ENCODE measurements at regions not wholly inside any gene's neighbourhood (a gene's known extent, or its start where the extent isn't known, plus 50 kb on each side); places are given as distances from the start of the nearest gene placed in this dataset.

DNA sequence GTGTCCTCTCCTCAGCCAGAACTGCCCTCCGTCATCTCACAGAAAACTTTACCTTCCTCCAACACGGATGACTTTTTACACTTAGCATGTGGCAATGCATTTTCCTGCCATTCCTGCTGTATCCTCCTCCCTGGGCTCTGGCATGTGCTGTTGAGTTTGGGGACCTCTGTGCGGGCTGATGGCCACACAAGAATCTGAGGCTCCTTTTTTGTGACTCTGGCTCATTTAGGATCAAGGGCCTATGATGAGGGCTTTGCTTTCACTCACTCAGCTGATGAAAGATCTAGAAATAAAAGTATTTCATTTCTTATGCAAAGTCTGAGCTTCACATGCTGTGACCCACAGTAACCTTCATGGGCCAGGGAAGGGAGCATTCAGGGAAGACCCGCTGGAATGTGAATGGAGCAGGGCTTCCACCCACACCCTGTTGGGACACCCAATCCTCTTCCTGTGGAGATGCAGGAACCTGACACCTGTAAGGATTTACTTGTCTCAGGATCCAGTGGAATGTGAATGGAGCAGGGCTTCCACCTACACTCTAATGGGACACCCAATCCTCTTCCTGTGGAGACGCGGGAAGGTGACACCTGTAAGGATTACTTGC is 500.3 kb upstream of the MKI67 start:
- FAIRE-seq (peak; percentile 83), DNase-seq (ENCODE audit: low read depth) (no peak)
- Histone ChIP-seq H3K36me3 (ENCODE audit: control insufficient read depth, insufficient read depth, low read length) (no peaks in the 10 kb centered on the region), H3K4me3 (ENCODE audit: low read depth, low read length) (no peak overlapping the region), H3K27me3 (ENCODE audit: control insufficient read depth, insufficient read depth, low read length) (no peaks in the 10 kb centered on the region)
- TF ChIP-seq, protein P1, sequence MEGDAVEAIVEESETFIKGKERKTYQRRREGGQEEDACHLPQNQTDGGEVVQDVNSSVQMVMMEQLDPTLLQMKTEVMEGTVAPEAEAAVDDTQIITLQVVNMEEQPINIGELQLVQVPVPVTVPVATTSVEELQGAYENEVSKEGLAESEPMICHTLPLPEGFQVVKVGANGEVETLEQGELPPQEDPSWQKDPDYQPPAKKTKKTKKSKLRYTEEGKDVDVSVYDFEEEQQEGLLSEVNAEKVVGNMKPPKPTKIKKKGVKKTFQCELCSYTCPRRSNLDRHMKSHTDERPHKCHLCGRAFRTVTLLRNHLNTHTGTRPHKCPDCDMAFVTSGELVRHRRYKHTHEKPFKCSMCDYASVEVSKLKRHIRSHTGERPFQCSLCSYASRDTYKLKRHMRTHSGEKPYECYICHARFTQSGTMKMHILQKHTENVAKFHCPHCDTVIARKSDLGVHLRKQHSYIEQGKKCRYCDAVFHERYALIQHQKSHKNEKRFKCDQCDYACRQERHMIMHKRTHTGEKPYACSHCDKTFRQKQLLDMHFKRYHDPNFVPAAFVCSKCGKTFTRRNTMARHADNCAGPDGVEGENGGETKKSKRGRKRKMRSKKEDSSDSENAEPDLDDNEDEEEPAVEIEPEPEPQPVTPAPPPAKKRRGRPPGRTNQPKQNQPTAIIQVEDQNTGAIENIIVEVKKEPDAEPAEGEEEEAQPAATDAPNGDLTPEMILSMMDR (IDR thresholded peaks at IDR 0.05; ENCODE audit: insufficient read depth, low read length, severe bottlenecking) = no peak

DNA sequence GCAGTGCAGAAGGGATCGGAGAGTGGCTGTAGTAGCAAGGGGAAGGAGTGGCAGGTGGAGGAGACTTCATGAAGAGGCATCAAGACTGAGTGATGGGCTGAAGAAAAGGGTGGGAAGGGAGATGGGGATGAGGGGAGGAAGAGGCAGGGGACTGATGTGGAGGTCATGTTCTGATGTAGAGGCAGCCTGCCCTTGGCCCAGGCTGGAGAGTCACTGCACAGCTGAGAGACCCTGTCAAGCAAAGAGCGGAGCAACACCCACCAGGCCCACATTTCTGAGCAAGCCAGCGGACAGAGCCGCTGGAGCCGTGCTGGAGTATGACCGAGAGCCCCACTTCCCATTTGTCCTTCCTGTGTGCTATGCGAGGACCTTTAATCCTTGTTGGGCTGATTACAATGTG is 501.6 kb upstream of the MKI67 start:
- Histone ChIP-seq H3K4me3 (ENCODE audit: low read depth, low read length) (no peak overlapping the region), H3K36me3 (ENCODE audit: control insufficient read depth, insufficient read depth, low read length) (no peaks in the 10 kb centered on the region), H3K27me3 (ENCODE audit: control insufficient read depth, insufficient read depth, low read length) (no peaks in the 10 kb centered on the region)
- FAIRE-seq = no peak
- DNase-seq (ENCODE audit: low read depth) = no peak
- TF ChIP-seq, protein P1 (IDR thresholded peaks at IDR 0.05; ENCODE audit: insufficient read depth, low read length, severe bottlenecking) = no peak

- TF ChIP-seq, protein P1 (IDR thresholded peaks at IDR 0.05; ENCODE audit: insufficient read depth, low read length, severe bottlenecking) = no peak
These were observed 502.0 kb upstream of the MKI67 start for GRCh38 chr10:128628252-128628651.

DNA sequence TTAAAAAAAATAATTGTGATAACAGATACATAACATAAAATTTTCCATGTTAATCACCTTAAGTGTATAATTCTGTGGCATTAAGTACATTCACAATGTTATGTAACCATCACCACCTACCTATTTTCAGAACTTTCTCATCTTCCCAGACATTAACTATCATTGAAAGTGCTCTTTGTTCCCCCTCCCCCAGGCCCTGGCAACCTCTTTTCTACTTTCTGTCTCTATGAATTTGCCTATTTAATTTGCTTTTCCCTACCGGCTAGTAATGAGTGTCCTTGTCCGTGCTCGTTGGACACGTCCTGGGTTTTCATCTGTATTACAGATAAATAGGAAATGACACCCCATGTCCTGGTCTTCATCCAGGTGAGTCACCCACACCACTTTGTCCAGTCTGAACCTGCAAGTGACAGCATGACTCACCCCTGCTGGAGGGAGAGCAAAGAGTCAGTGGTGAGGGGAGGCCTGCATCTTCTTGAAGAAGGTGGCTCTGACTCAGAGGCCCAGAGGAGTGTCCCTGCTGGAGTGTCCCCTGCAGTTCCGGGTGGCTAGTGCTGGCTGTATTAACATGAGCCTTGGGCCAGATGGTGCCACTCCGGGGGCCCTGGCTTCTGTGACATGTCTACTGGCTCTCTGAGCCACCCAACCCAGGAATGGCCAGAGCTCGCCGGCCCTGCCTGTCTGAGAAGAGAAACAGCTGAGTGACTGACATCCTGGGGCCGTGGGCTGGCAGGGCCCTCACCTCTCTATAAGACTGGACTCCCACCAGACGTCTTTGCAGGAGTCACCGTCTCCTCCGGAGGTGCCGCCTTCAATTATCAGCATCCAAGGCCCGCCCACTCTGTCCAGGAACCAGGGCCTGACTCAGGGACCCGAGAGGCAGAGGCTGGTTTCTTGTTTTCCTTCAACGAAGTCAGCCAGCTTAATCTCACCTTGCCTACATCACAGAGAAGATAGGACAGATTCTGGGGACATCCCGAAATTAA is 503.2 kb upstream of the MKI67 start:
- Histone ChIP-seq H3K4me3 (ENCODE audit: low read depth, low read length) (no peak overlapping the region), H3K27me3 (ENCODE audit: control insufficient read depth, insufficient read depth, low read length) (no peaks in the 10 kb centered on the region), H3K36me3 (ENCODE audit: control insufficient read depth, insufficient read depth, low read length) (no peaks in the 10 kb centered on the region)
- no peak for FAIRE-seq
- TF ChIP-seq, protein P1 (IDR thresholded peaks at IDR 0.05; ENCODE audit: insufficient read depth, low read length, severe bottlenecking) = no peak
- DNase-seq (ENCODE audit: low read depth) = peak; percentile 92

More at GRCh38 chr10:128628252-128628651, 502.0 kb upstream of the MKI67 start:
- FAIRE-seq (no peak), DNase-seq (ENCODE audit: low read depth) (no peak)
- H3K27me3 ChIP-seq (ENCODE audit: control insufficient read depth, insufficient read depth, low read length) = no peaks in the 10 kb centered on the region
- no peak overlapping the region for H3K4me3 ChIP-seq (ENCODE audit: low read depth, low read length)
- H3K36me3 ChIP-seq (ENCODE audit: control insufficient read depth, insufficient read depth, low read length) = no peaks in the 10 kb centered on the region

DNA sequence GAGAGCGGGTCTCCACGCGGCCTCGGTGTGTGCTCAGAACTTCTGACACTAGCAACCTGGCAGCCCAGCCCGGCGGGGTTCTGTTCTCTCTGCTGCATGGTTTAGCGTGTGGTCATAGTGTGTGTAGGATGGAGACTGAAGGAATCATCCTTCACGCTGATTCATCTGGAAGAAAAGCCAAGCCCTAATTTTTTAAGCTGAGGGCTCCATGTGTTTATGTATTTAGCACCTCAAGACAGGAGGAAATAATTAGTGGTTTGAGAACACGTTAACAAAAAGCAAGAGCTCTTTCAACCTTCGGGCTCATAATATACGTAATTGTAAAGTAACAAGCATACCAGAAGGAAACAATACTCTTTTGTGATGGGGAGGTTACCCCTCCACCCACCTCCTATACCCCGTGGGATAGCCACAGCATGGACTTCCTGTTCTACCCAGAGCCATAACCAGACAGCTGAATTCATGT is 504.6 kb upstream of the MKI67 start:
- FAIRE-seq (no peak), DNase-seq (ENCODE audit: low read depth) (peak; percentile 7)
- Histone ChIP-seq H3K4me3 (ENCODE audit: low read depth, low read length) (no peak overlapping the region), H3K27me3 (ENCODE audit: control insufficient read depth, insufficient read depth, low read length) (no peaks in the 10 kb centered on the region), H3K36me3 (ENCODE audit: control insufficient read depth, insufficient read depth, low read length) (no peaks in the 10 kb centered on the region)
- TF ChIP-seq, protein P1 (IDR thresholded peaks at IDR 0.05; ENCODE audit: insufficient read depth, low read length, severe bottlenecking) = no peak

Measured in bronchial epithelial cell (primary cell).